ENCODE measurements at regions not wholly inside any gene's neighbourhood (a gene's known extent, or its start where the extent isn't known, plus 50 kb on each side); places are given as distances from the start of the nearest gene placed in this dataset.

GRCh38 chr2:64865073-64865830 lies 123.9 kb upstream of the SLC1A4 start (continued):
- 0 out of 2 replicates have a peak, but pooled peaks have one; percentile 37 for TF ChIP-seq ZNF329 (CRISPR knock-in tag; IDR thresholded peaks at IDR 0.05; ENCODE audit: low read depth)
- TF ChIP-seq SATB2 (CRISPR knock-in tag; IDR thresholded peaks at IDR 0.05), result no peak
- TF ChIP-seq GATA4 (IDR thresholded peaks at IDR 0.05; ENCODE audit: borderline replicate concordance, low read depth), result no peak
- no peak for TF ChIP-seq ZBTB10 (CRISPR knock-in tag; IDR thresholded peaks at IDR 0.05; ENCODE audit: borderline replicate concordance)
- TF ChIP-seq, protein P1, sequence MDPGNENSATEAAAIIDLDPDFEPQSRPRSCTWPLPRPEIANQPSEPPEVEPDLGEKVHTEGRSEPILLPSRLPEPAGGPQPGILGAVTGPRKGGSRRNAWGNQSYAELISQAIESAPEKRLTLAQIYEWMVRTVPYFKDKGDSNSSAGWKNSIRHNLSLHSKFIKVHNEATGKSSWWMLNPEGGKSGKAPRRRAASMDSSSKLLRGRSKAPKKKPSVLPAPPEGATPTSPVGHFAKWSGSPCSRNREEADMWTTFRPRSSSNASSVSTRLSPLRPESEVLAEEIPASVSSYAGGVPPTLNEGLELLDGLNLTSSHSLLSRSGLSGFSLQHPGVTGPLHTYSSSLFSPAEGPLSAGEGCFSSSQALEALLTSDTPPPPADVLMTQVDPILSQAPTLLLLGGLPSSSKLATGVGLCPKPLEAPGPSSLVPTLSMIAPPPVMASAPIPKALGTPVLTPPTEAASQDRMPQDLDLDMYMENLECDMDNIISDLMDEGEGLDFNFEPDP (CRISPR knock-in tag; conservative IDR thresholded peaks at IDR 0.05), result no peak
- TF ChIP-seq ZSCAN20 (CRISPR knock-in tag; IDR thresholded peaks at IDR 0.05; ENCODE audit: borderline replicate concordance), result 0 out of 2 replicates have a peak, but pooled peaks have one; percentile 25
- 0 out of 2 replicates have a peak, but pooled peaks have one; percentile 31 for TF ChIP-seq ARNTL (CRISPR knock-in tag; IDR thresholded peaks at IDR 0.05)
- TF ChIP-seq SNAPC4 (CRISPR knock-in tag; IDR thresholded peaks at IDR 0.05), result no peak
- TF ChIP-seq ELF1 (CRISPR knock-in tag; IDR thresholded peaks at IDR 0.05), result no peak
- TF ChIP-seq MAZ (IDR thresholded peaks at IDR 0.05; ENCODE audit: borderline replicate concordance, low read depth, low read length), result no peak
- TF ChIP-seq MAZ (CRISPR knock-in tag; IDR thresholded peaks at IDR 0.05; ENCODE audit: low read depth), result 0 out of 2 replicates have a peak, but pooled peaks have one; percentile 20
- 0 out of 2 replicates have a peak, but pooled peaks have one; percentile 34 for TF ChIP-seq ZBTB7A (CRISPR knock-in tag; IDR thresholded peaks at IDR 0.05)
- no peak for TF ChIP-seq ZNF296 (CRISPR knock-in tag; conservative IDR thresholded peaks at IDR 0.05)
- TF ChIP-seq, protein P2, sequence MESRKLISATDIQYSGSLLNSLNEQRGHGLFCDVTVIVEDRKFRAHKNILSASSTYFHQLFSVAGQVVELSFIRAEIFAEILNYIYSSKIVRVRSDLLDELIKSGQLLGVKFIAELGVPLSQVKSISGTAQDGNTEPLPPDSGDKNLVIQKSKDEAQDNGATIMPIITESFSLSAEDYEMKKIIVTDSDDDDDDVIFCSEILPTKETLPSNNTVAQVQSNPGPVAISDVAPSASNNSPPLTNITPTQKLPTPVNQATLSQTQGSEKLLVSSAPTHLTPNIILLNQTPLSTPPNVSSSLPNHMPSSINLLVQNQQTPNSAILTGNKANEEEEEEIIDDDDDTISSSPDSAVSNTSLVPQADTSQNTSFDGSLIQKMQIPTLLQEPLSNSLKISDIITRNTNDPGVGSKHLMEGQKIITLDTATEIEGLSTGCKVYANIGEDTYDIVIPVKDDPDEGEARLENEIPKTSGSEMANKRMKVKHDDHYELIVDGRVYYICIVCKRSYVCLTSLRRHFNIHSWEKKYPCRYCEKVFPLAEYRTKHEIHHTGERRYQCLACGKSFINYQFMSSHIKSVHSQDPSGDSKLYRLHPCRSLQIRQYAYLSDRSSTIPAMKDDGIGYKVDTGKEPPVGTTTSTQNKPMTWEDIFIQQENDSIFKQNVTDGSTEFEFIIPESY (CRISPR knock-in tag; IDR thresholded peaks at IDR 0.05), result no peak
- peak; percentile 64 for TF ChIP-seq ZFX (CRISPR knock-in tag; IDR thresholded peaks at IDR 0.05; ENCODE audit: low read depth)

Measured in HepG2 (cell line).